Urothelium cell line (cell line): ENCODE measurements at regions not wholly inside any gene's neighbourhood (a gene's known extent, or its start where the extent isn't known, plus 50 kb on each side); places are given as distances from the start of the nearest gene placed in this dataset.
A peak's percentile ranks its signal among the peaks of the same experiment; 100 is the strongest.

ENCODE experiments used
- DNase-seq: peaks from one replicate; pipeline ENCODE4 v3.0.0; 2011; ENCODE audit warnings: low spot score, mixed read lengths
- FAIRE-seq: peaks from 2 replicates; lab custom pipeline; 2011; peaks lifted over from hg19 to GRCh38; lab: Jason Lieb, UNC

DNA sequence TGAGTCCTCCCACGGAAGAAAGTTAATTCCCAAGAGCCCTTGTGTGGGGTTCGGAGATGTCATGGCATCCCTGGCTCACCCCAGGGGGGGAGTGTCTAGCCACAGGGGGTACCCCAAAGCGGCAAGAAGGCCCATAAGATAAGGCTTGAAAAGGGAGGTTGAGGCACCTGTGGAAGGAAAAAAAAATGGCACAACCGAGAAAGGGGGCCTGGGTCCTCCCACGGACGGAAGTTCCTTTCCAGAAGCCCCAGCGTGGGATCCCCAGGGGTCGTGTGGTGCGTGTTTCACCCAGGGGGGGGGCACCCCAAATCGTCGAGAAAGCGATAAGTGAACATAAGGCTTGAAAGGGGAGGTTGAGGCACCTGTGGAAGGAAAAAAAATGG, 266.7 kb downstream of the ALG10 start:
- no peak for FAIRE-seq
- DNase-seq = no peak

DNA sequence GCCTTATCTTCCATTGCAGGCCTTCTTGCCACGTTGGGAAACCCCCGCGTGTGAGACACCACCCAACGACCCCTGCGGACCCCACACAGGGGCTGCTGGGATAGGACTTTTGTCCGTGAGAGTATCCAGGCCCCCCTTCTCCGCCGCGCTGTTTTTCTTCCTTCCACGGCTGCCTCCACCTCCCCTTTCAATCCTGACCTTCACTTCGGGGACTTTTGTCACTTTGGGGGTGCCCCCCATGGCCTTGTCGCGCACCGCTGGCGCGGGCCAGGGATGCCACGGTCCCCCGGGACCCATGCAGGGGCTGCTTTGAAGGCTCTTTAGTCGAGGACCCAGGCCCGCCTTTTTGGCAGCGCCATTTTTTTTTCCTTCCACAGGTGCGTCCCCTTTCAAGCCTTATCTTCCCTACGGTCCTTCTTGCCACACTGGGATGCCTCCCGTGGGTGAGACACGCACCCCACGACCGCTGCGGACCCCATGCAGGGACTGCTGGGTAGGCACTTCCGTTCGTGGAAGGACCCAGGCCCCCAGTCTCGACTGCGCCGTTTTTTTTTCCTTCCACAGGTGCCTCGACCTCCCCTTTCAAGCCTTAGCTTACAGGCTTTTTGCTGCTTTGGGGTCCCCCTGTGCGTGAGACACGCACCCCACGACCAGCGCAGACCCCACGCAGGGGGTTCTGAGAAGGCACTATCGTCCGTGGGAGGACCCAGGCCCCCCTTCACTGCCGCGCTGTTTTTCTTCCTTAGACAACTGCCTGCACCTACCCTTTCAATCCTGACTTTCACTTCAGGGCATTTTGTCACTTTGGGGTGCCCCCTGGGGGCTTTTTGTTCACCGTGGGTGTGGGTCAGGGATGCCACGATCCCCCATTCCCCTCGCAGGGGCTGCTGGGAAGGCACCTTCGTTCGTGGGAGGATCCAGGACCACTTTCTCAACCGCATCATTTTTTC, 267.4 kb downstream of the ALG10 start:
- FAIRE-seq (peak; percentile 63), DNase-seq (peak; percentile 40)

DNA sequence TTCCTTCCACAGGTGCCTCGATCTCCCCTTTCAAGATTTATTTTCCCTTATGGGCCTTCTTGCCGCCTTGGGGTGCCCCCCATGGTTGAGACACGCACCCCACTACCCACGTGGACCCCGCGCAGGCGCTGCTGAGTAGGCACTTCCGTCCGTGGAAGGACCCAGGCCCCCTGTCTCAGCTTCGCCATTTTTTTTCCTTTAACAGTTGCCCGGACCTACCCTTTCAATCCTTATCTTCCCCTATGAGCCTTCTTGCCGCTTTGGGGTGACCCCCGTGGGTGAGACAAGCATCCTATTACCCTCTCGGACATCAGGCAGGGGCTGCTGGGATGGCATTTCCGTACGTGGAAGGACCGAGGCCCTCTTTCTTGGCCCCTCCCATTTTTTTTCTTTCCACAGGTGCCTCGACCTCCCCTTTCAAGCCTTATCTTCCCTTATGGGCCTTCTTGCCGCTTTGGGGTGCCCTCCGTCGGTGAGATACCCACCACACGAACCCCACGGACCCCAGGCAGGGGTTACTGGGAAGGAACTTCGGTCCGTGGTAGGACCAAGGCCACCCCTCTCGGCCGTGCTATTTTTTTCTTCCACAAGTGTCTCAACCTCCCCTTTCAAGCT, 268.2 kb downstream of the ALG10 start:
- peak; percentile 35 for FAIRE-seq
- peak; percentile 37 for DNase-seq

DNA sequence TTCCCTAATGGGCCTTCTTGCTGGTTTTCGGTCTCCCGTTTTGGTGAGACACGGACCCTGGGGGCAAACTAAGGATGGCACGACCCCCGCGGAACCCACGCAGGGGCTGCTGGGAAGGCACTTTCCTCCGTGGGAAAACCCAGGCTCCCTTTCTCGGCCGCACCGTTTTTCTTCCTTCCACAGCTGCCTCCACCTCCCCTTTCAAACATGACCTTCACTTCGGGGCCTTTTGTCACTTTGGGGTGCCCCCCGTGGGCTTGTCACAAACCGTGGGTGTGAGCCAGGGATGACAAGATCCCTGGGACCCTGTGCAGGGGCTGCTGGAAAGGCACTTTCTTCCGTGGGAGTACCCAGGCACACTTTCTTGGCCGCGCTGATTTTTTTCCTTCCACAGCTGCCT, 268.7 kb downstream of the ALG10 start:
- no peak for DNase-seq
- FAIRE-seq = no peak

DNA sequence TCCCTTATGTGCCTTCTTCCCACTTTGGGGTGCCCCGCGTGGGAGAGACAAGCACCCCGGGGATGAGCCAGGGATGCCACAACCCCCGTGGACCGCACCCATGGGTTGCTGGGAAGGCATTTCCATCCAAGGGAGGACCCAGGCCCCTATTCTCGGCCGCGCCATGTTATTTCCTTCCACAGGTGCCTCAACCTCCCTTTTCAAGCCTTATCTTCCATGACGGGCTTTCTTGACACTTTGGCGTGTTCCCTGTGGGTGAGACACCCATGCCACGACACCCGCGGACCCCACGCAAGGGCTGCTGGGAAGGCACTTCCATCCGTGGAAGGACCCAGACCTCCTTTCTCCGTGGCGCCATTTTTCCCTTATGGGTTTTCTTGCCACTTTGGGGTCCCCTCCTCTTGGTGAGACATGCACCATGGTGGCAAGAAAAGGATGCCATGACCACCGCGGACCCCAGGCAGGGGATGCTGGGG, 269.2 kb downstream of the ALG10 start:
- FAIRE-seq = no peak
- DNase-seq = no peak

DNA sequence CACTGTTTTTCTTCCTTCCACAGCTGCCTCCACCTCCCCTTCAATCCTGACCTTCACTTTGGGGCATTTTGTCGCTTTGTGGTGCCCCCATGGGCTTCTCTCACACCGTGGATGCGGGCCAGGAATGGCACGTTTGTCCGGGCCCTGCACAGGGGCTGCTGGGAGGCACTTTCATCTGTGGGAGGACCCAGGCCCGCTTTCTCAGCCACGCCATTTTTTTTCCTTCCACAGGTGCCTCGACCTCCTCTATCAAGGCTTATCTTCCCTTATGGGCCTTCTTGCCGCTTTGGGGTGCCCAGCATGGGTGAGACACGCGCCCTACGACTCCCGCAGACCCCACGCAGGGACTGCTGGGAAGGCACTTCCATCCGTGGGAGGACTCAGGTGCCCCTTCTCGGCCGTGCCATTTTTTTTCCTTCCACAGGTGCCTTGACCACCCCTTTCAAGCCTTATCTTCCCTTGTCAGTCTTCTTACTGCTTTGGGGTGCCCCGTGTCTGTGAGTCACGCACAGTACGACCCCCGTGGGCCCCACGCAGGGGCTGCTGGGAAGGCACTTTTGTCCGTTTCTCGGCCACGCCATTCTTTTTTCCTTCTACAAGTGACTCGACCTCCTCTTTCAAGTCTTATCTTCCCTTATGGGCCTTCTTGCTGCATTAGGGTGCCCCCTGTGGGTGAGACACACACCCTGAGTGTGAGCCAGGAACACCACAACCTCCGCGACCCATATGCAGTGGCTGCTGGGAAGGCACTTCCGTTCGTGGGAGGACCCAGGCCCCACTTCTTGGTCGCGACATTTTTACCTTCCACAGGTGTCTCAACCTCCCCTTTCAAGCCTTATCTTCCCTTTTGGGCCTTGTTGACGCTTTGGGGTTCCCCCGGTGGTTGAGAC, 270.7 kb downstream of the ALG10 start:
- peak; percentile 77 for FAIRE-seq
- peak; percentile 29 for DNase-seq

- no peak for DNase-seq
- no peak for FAIRE-seq
Observed at GRCh38 chr12:34294137-34294536, 271.8 kb downstream of the ALG10 start.

- no peak for DNase-seq
- no peak for FAIRE-seq
Observed at GRCh38 chr12:34294671-34295365, 272.5 kb downstream of the ALG10 start.

DNA sequence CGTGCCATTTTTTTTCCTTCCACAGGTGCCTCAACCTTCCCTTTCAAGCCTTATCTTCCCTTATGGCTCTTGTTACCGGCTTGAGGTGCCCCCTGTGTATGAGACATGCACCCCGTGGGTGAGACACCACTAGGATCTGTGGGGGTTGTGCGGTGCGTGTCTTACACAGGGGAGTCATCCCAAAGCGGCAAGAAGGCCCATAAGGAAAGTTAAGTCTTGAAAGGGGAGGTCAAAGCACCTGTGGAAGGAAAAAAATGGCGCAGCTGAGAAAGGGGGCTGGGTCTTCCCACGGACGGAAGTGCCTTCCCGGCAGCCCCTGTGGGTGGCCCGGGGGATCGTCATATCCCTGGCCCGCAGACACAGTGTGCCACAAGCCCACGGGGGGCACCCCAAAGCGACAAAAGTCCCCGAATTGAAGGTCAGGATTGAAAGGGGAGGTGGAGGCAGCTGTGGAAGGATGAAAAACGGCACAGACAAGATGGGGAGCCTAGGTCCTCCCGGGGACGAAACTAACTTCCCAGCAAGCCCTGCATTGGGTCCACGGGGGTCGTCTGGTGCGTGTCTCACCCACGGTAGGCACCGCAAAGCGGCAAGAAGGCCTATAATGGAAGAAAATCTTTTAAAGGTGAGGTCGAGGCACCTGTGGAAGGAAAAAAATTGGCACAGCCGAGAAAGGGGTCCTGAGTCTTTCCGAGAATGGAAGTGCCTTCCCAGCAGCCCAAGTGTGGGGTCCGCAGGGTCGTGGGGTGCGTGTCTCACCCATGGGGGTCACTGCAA, 273.3 kb downstream of the ALG10 start:
- DNase-seq = no peak
- FAIRE-seq = no peak

- no peak for FAIRE-seq
- DNase-seq = no peak
Observed at GRCh38 chr12:34296143-34297041, 274.1 kb downstream of the ALG10 start.

- no peak for DNase-seq
- no peak for FAIRE-seq
Observed at GRCh38 chr12:34297126-34297789, 275.0 kb downstream of the ALG10 start.

DNA sequence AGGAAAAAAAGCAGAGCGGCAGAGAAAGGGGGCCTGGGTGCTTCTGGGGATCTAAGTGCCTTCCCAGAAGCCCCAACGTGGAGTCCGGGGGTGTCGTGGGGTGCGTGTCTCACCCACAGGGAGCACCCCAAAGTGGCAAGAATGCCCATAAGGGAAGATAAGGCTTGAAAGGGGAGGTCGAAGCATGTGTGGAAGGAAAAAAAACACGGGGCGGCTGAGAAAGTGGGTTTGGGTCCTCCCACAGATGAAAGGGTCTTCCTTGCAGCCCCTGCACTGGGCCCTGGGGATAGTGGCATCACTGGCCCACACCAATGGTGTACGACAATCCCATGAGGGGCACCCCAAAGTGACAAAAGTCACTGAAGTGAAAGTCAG, 275.5 kb downstream of the ALG10 start:
- no peak for DNase-seq
- FAIRE-seq = no peak

DNA sequence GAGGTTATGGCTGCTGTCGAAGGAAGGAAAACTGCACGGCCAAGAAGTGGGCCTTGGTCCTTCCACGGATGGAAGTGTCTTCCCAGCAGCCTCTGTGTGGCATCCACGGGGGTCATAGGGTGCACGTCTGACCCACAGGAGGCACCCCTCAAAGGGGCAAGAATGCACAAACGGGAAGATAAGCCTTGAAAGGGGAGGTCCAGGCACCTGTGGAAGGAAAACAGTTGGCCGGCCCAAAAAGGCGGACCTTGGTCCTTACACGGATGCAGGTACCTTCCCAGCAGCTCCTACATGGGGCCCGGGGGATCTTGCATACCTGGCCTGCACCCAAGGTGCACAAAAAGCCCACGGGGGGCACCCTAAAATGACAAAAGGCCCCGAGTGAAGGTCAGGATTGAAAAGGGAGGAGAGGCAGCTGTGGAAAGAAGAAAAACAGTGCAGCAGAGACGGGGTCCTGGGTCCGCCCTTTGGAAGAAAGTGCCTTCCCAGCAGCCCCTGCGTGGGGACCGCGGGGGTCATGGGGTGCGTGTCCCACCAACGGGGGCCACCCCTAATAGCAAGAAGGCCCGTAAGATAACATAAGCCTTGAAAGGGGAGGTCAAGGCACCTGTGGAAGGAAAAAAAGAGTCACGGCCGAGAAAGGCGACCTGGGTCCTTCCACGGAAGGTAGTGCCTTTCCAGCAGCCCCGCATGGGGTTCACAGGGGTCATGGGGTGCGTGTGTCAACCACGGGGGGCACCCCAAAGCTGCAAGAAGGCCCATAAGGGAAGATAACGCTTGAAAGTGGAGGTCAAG, 276.1 kb downstream of the ALG10 start:
- DNase-seq (no peak), FAIRE-seq (no peak)

GRCh38 chr12:34298971-34299801, 276.9 kb downstream of the ALG10 start:
- DNase-seq = no peak
- FAIRE-seq = peak; percentile 53

DNA sequence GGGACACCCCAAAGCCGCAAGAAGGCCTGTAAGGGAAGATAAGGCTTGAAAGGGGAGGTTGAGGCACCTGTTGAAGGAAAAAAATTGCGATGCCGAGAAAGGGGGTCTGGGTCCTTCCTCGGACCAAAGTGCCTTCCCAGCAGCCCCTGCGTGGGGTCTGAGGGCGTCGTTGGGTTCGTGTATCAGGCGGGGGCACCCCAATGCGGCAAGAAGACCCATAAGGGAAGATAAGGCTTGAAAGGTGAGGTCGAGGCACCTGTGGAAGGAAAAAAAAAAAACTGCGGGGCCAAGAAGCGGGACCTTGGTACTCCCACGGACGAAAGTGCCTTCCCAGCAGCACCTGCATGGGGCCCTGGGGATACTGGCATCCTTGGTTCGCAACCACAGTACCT, 277.5 kb downstream of the ALG10 start:
- DNase-seq = no peak
- FAIRE-seq = no peak

DNA sequence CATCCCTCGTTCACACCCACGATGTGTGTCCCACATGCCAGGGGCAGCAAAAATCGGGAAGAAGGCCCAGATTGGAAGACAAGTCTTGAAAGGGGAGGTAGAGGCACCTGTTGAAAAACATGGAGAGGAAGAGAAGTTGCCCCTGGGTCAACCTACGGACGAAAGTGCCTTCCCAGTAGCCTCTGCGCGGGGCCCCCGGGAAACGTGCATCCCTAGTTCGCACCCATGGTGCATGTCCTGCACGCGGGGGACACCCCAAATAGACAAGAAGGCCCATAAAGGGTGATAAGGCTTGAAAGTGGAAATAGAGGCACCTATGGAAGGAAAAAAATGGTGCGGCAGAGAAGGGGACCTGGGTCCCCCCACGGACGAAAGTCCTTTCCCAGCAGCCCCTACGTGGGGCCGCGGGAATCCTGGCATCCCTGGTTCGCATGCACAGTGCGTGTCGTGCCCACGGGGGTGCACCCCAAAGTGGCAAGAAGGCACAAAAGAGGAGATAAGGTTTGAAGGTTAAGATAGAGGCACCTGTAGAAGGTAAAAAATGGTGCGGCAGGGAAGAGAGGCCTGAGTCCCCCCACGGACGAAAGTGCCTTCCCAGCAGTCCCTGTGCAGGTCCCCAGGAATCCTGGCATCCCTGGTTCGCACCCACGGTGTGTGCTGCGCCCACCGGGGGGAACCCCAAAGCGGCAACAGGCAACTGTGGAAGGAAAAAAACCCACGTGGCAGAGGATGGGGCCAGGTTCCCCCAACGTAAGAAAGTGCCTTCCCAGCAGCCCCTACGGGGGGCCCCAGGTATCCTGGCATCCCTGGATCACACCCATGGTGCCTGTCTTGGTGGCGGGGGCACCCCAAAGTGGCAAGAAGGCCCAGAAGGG, 278.3 kb downstream of the ALG10 start:
- no peak for DNase-seq
- FAIRE-seq = no peak
